Adipose tissue (tissue), 3 donors: ENCODE measurements at regions not wholly inside any gene's neighbourhood (a gene's known extent, or its start where the extent isn't known, plus 50 kb on each side); places are given as distances from the start of the nearest gene placed in this dataset.

Experiments
- H3K27ac ChIP-seq: one replicate; pipeline ENCODE4 v1.5.1; 2013; ENCODE audit warnings: low read depth, low read length
- WGBS, 3 donors: extraction: QIAGEN DNeasy Blood & Tissue Kit; methylation state at CpG; one replicate each; pipeline ENCODE4 v1.1.7; 2013; 5-methylcytosine and 5-hydroxymethylcytosine counted together
- donor health status: healthy with polysubstance abuse.
- donor health status: Bipolar disorder and iron deficiency.
- donor health status: healthy.

DNA sequence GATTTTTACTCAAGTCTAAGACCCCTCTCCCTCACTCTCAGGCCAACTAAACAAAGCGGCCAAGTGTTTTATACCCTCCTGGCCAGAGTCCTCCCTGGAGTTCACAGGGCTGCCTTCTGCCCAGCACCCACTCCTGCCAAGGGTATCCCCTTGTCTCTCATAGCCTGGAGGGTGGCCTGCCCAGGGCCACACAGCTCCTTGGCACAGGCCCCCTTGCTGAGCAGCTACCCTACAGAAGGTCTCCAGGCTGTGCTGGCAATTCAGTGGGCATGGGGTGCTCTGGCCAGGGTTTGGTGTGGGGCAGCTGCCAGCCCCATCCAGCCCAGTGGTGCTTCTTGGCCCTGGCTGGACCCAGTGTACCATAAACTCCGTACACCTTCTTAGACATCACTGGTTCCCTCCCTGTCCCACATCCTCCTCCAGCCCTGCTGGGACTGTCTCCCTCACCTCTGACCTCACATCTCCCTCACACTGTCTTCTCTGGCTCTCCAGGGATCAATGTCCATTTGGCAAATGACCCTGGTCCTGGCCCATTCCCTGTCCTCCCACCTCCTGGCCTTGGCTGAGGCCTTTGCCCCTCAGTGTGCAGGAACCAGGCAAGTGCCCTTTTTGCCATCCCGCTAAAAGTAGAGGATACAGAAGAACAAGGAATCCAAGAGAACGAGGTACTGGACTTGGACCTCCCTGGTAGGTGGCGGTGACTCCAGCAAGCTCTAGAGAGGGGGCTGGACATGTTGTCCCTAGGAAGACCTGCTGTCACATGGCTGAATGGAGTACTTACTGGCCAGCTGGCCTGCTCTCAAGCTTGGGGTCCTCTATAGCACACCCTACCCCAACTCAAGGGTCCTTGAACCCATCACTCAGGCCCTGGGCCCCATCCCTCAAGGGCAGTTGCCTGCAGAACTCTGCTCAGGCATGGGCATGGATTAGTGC is 50.0 kb upstream of the TRPM1 start:
- WGBS, 3 donors, result 94 to 95% (median 94%) methylated on average over 5 of the region's 5 CpGs

DNA sequence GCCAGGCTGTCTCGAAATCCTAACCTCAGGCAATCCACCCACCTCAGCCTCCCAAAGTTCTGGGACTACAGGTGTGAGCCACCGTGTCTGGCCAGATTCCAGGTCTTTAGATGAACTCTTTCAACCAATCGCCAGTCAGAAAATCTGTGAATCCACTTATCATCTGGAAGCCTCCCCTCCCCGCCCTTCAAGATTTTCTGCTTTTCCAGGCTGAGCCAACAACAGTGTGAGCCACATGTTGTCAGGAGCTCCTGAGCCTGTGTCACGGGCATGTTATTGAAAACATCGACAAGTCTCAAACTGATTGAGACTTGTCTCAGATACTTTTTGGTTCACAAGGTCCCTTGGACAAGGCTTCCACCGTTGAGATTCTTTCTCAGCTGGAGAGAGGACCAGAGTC is 52.0 kb upstream of the TRPM1 start:
- H3K27ac ChIP-seq, result no peak overlapping the region
- WGBS, 3 donors, result 91% methylated on average over 7 of the region's 7 CpGs

More for the DNA sequence above, 50.0 kb upstream of the TRPM1 start:
- H3K27ac ChIP-seq, result no peak overlapping the region

DNA sequence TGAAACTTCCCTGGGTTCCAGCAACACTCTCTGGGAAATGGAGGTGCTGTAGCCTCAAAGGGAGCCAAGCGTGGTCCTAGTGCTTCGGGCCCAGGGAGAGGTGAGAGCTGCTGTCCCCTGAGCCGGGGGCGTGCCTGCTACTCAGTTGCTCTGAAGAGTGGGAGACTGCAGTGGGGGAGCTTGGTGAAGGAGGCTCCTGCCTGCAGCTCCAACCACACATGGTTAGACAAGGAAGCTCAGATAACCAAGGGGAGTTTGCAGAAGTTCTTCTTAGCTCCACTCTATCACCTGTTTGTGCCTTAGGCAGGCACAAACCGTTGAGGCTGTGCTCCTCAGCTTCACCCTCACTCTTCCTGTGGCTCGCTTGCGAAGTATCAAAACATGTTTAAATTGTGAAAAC is 53.6 kb upstream of the TRPM1 start:
- 74 to 91% (median 83%) methylated on average over 7 of the region's 7 CpGs for whole genome bisulfite sequencing, 3 donors
- H3K27ac ChIP-seq, result no peak overlapping the region

DNA sequence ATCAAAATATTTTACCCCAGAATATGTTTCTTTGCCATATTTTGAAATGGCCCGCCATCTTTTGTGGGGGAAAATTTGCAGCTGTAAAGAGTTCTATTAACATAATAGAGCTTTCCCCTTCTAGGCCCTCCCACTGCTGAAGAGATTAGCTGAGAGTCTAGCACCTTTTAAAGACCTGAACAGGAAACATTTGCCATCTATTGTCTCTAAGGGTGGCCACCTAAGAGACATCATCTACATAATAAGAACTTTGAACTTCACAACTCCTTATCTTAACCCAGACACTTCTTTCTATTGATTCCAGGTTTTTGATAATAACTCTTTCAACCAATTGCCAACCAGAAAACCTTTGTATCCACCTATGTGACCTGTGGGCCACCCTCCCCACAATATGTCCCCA is 54.7 kb upstream of the TRPM1 start:
- 96 to 100% (median 100%) methylated on average over 1 of the region's 1 CpG for WGBS, 3 donors
- no peak overlapping the region for H3K27ac ChIP-seq

DNA sequence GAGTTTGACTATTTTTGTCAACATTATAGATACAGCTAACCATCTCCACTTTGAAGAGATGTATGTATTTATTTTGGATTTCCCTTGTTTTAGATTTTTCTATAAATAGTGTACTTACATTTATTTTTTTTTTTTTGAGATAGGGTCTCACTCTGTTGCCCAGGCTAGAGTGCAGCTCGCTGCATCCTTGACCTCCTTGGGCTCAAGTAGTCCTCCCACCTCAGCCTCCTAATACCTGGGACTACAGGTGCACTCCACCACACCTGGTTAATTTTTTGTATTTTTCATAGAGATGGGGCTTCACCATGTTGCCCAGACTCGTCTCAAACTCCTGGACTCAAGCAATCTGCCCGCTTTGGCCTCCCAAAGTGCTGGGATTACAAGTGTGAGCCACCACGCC is 55.3 kb upstream of the TRPM1 start:
- no peak overlapping the region for H3K27ac ChIP-seq
- 91 to 94% (median 93%) methylated on average over 4 of the region's 4 CpGs for WGBS, 3 donors

DNA sequence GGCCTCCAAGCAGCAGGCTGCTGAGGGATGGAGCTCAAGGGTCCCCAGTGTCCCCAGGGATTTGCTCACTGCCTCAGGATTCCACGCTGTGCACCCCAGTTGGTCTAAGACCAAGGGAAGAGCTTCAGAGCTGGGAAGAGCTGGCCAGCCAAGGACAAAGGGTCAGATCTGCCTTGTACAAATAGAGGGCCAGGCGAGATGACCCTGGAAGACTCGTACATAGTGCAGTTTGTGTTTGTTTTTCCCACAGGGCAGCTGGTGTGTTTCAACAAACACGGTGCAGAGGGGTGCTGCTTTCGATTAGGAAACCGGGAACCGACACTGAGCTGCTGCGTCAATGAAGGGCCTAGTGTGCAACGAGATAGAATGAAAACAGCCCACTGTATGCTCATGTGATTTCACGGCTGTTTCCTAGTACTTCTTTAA is 56.1 kb upstream of the TRPM1 start:
- 32 to 81% (median 81%) methylated on average over 10 of the region's 10 CpGs for WGBS, 3 donors
- no peak overlapping the region for H3K27ac ChIP-seq

DNA sequence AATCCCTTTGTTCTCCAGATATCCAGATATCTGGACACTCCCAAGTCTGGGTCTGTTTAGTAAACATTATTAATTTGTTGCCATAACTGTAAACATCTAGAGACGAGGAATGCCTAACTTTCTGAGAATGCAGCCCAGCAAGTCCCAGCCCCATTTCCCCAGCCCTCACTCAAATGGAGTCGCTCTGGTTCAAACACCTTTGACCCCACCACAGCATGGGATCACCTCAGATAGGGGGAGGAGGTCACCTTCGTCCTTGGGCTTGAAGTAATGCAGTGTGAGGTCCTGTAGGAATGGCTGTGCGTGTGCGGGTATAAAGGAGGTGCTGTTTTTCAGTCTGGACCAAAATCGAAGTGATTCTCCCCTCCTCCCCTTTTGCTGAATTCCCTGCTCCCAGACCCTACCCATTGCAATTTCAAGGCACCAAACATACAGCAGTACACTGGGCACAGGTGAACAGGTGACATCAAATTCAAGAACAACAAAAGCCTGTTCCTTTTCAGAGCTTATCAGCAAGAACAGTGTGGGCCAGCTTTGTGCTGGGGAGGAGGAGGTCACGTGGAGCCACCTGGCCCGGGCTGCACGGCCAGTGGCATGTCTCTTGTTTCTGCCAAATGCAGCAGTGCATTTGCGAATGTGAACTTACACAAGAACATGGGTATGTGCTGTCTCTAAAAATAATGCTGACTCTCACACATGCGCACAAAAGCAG is 57.5 kb upstream of the TRPM1 start:
- H3K27ac ChIP-seq, result no peak overlapping the region
- 25 to 66% (median 62%) methylated on average over 11 of the region's 11 CpGs for WGBS, 3 donors

DNA sequence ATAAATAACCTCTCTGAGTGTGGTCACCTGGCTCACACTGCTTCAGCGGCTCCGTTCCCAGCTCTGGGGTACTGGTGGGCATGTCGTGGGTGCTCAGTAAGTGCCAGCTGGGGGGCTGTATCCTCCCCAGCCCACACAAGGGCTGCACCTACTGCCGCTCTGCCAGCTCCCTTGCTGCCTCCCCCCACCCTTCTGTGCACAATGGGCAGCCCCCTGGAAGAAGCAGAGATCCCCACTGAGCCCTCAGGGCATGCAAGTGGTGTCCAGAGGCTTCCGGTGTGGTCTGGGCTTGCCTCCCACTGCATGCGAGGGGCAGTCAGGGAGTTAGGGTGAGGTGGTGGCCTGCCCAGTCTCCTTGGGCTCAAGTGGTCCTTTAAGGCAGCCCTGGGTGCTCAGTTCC is 58.3 kb upstream of the TRPM1 start:
- H3K27ac ChIP-seq, result no peak overlapping the region
- WGBS, 3 donors, result 90 to 91% (median 90%) methylated on average over 6 of the region's 6 CpGs

DNA sequence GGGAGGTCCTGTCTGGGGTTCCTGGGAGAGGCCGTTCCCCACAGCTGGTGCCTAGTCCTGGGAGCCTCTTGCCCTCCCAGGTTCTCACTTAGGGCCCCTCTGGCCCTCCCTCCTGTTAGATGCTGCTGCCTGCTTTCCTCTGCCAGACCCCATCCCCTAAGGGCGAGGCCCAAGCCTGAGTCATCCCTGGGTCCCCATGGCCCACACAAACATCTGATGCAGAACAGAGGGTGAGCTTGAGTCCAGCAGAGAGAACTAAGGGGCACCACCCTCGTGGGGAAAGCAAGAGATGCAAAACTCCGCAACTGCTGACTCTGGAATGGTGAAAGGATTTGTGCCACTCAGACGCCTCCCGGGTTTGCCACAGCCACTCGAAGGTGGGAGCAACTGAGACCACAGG is 58.8 kb upstream of the TRPM1 start:
- 83 to 94% (median 91%) methylated on average over 7 of the region's 7 CpGs for WGBS, 3 donors
- H3K27ac ChIP-seq, result no peak overlapping the region

DNA sequence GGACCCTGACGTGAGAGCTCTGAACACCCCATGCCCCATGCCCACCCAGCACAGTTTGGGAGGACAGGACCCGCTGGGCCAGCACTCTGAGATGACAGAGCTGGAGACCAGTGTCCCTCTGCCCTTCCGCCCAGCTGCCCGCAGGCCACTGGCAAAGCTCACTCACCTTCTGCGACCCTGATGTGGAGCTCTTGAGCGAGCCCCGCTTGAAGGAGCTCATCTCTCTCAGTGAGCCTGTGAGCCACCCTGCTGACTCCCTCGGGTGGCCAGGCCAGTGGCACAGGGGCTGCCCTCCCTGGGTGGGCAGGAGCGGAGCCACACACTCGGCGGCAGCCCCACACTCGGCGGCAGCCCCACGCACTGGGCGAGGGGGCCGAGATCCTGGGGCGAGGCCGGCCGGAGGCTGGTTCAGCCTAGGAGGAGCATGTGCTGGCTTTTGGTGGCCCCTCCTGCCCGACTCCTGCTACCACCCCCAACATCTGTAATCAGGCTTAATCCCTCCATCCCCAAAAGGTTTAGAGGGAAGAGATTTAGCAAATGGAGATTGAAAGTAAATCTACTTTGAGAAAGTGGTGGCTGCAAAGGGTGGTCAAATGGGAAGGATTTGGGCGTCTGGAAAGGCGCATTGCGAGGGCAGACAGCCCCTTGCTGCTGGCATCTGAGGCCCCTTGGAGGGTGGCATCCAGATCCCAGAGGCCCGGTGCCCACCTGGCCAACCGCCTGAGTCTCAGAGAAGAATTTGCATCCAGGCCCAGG is 59.4 kb upstream of the TRPM1 start:
- WGBS, 3 donors, result 93 to 94% (median 93%) methylated on average over 25 of the region's 25 CpGs
- no peak overlapping the region for H3K27ac ChIP-seq

DNA sequence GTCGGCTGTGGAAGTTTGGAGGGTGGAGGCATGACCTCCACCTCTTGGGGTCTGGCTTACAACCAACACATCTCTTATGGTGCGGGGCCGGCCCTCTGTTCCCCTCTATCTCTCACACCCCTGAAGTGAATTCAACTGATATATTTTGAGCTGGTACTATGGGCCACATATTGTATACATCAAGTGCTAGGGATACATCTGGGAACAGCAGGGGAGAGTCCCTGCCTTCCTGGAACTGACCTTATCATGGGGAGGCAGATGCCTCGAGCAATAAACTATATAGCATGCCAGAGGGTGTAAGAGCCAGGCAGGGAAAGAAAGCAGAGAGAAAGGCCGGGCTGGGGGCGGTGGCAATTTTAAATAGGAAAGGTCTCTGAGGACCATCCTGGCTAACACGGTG is 60.4 kb upstream of the TRPM1 start:
- WGBS, 3 donors, result 86 to 92% (median 91%) methylated on average over 7 of the region's 7 CpGs
- no peak overlapping the region for H3K27ac ChIP-seq

DNA sequence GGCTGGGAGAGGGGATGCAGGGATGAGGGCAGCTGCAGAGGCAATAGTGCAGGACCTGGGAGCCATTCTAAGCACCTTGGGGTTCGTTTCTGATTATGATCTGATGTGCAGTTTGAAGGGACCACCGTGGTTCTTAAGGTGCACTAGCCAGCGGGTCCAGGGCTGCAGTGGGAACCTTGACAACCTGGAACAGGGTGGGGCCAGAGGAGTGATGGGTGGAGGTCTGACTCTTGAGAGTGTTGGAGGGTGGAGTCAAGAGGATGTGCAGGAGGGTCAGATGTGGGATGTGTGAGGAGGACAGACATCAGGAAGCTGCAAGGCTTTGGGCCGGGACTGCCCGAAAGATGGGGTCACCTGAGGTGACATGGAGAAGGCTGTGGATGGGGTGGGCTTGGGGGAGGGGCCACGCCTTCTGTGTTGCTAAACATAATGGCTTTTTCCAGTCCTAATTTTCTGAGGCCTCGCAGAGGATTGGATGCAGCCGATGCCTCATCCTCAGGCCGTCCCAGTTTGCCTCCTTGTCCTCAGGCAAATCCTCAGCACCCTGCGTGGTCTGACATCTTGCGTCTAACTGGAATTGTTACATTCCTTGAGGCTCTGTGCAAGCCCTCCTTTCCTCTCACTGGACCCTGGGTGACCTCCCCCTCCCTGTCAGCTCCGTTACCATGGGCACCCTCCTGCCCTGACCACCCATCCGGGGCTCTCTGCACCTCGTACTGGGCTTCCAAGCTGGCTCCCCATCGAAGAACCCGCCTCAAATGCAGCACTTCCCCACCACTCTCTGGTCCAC is 61.4 kb upstream of the TRPM1 start:
- 82 to 87% (median 87%) methylated on average over 16 of the region's 16 CpGs for WGBS, 3 donors
- H3K27ac ChIP-seq, result no peak overlapping the region

DNA sequence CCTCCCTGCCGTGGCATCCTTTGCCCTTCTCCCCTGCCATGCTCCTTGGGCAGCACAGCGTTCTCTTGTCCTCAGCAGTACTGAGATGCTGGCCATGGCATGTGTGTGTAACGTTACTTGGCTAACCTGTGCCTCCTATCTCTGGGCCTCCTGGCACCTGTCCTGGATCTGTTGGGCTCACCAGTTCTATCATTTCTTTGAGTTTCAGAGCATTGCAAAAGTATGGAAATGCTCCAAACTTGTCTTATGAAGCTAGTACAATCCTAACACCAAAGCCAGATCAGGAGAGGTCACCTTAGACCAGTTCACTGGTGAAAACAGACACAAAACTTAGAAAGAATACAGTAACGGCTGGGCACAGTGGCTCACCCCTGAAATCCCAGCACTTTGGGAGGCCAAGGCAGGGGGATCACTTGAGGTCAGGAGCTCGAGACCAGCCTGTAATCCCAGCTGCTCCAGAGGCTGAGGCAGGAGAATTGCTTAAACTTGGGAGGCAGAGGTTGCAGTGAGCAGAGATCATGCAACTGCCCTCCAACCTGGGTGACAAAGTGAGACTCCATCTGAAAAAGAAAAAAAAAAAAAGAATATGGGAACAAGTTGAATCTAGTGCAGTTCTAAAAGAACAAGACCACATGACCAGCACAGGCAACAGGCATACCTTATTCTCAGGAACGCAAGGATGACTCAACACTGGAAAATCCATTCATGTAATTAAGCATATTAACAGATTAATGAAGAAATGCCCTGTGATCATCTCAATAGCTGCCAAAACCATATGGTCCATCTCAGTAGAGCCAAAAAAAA is 62.4 kb upstream of the TRPM1 start:
- 56 to 75% (median 66%) methylated on average over 6 of the region's 6 CpGs for WGBS, 3 donors
- H3K27ac ChIP-seq, result no peak overlapping the region

DNA sequence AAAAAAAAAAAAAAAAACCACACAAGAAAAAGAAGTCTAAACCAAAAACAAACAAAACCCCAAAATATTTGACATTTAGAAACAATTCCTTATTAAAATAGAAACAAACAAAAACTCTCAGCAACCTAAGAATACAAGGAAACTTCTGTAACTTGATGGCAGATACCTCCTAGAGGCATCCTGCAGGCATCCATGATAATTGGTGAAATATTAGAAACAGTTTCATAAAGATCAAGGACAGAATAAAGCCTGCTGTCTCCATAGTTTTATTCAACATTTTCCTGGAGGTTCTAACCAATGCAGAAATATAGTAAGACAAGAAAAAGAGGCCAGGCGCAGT is 63.0 kb upstream of the TRPM1 start:
- H3K27ac ChIP-seq, result no peak overlapping the region
- WGBS, 3 donors, result 93 to 100% (median 94%) methylated on average over 1 of the region's 1 CpG

DNA sequence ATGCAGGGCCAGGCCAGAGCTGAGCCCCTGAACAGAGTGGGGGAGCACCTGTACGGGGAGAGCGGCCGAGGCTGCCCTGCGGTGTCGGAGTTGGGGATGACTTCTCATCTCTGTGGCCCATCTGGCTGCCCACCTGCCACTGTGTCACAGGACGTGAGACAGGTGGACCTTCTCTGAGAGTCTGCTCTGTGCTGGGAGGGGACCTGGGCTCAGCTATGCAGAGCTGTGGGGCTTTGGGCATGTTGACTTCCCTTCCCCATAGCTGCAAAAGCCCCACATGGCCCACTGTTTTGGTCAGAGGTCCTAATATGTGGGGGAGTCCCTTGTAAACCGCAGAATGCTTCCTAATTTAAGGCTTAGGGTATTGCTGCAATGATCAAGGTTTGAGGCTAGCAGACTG is 68.0 kb upstream of the TRPM1 start:
- 88 to 92% (median 90%) methylated on average over 7 of the region's 7 CpGs for WGBS, 3 donors
- no peak overlapping the region for H3K27ac ChIP-seq

DNA sequence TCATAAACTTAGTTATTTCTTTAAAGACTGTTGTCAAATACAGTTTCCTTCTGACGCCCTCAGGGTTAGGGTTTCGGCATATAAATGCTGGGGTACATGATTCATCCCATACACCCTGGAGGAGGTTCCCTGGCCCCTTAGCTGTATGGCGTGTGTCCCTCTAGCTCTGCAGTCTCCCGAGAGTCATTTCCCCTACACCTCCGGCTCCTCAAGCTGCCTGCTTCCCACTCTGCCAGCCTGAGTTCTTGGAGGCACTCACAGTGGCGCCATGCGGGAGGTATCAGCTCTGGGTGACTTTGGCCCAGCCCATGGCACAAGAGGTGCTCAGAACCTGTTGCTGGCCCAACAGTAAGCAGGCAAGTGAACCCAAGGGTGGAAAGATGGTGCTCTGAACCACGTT is 70.2 kb upstream of the TRPM1 start:
- no peak overlapping the region for H3K27ac ChIP-seq
- WGBS, 3 donors, result 88 to 94% (median 89%) methylated on average over 8 of the region's 8 CpGs

DNA sequence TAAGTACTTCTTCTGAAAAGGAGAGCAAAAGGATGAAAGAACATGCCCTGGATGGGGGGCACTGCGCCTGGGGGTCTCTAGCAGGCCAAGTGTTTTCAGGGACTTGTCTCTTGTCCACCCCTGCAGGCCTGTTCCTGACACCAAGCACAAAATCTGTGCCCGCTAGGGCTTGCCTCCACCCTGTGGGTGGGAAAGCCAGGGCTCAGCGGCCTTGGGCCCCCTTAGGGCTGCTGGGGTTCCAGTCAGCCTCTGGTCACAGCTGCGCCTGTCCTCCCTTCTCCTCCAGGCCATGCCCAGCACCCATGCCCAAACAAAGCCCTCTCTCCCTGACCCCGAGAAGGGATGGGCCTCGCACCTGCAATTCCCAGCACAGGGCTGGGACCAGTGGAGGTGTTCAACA is 71.1 kb upstream of the TRPM1 start:
- WGBS, 3 donors, result 91 to 96% (median 93%) methylated on average over 6 of the region's 6 CpGs
- H3K27ac ChIP-seq, result no peak overlapping the region
